Colonic mucosa (tissue), 4 donors: ENCODE measurements at regions not wholly inside any gene's neighbourhood (a gene's known extent, or its start where the extent isn't known, plus 50 kb on each side); places are given as distances from the start of the nearest gene placed in this dataset.
"Not testable (repeated sequence)": the region's sequence is repeated elsewhere in the genome, so short reads cannot be mapped to it uniquely, and the experiment has no call there.

Experiments used
- DNase-seq: peaks from one replicate; pipeline ENCODE4 v3.0.0-alpha.2; 2020
- H3K27ac ChIP-seq: fragments of 200-600 bp; one replicate; pipeline ENCODE4 v1.8.0; 2021
- H3K27me3 ChIP-seq: fragments of 200-600 bp; one replicate; pipeline ENCODE4 v1.8.0; 2021
- H3K36me3 ChIP-seq: fragments of 200-600 bp; one replicate; pipeline ENCODE4 v1.8.0; 2021
- H3K4me1 ChIP-seq: fragments of 200-600 bp; one replicate; pipeline ENCODE4 v1.8.0; 2021; ENCODE audit warnings: mild to moderate bottlenecking
- H3K4me3 ChIP-seq: fragments of 200-600 bp; one replicate; pipeline ENCODE4 v1.8.0; 2021
- H3K9ac ChIP-seq, 2 donors: one replicate each; pipeline ENCODE4 v1.7.0; 2013; ENCODE audit warnings: control low read depth in 2 of 2, low read depth in 2 of 2, low read length in 2 of 2
- H3K9me3 ChIP-seq: fragments of 200-600 bp; one replicate; pipeline ENCODE4 v1.8.0; 2021
- CTCF ChIP-seq: fragments of 200-600 bp; IDR thresholded peaks from one replicate; pipeline ENCODE4 v1.8.0; 2022; ENCODE audit warnings: antibody characterized with exemption, mild to moderate bottlenecking
- intact Hi-C: fragments of 100-400 bp; cut with DNase I; formaldehyde crosslinking; loops from one replicate; pipeline ENCODE4 v1.14.1; 2022
- donor health status: healthy.
- donor health status: DM: no; HTN: no; CAD: no.
- donor health status: DM: no; HTN: no; CAD: no.

- DNase-seq, result no peak
- Histone ChIP-seq H3K36me3 (no peaks in the 10 kb centered on the region), H3K27ac (no peak overlapping the region), H3K4me3 (no peak overlapping the region), H3K4me1 (no peaks in the 10 kb centered on the region), H3K27me3 (no peaks in the 10 kb centered on the region), H3K9me3 (no peaks in the 10 kb centered on the region), H3K9ac (no peak overlapping the region)
- no peak for TF ChIP-seq CTCF
- intact Hi-C loops, result no loop called here
Measured at GRCh38 chr11:47928426-47928825, 51.9 kb upstream of the PTPRJ start.

- Histone ChIP-seq H3K9ac (no peak overlapping the region), H3K4me3 (no peak overlapping the region), H3K27me3 (no peaks in the 10 kb centered on the region), H3K36me3 (no peaks in the 10 kb centered on the region), H3K4me1 (no peaks in the 10 kb centered on the region), H3K9me3 (no peaks in the 10 kb centered on the region), H3K27ac (no peak overlapping the region)
- intact Hi-C loops, result no loop called here
- DNase-seq, result no peak
- TF ChIP-seq CTCF, result no peak
Measured at GRCh38 chr11:47924184-47924691, 56.1 kb upstream of the PTPRJ start.

- Histone ChIP-seq H3K9me3 (no peaks in the 10 kb centered on the region), H3K36me3 (no peaks in the 10 kb centered on the region), H3K27ac (no peak overlapping the region), H3K4me3 (no peak overlapping the region), H3K27me3 (no peaks in the 10 kb centered on the region), H3K4me1 (no peaks in the 10 kb centered on the region), H3K9ac (no peak overlapping the region)
- no peak for DNase-seq
- intact Hi-C loops, result no loop called here
- no peak for TF ChIP-seq CTCF
Measured at GRCh38 chr11:47923667-47924066, 56.7 kb upstream of the PTPRJ start.

- H3K27me3 ChIP-seq, H3K9me3 ChIP-seq, intact Hi-C loops, H3K4me3 ChIP-seq, DNase-seq, H3K4me1 ChIP-seq, H3K9ac ChIP-seq, H3K27ac ChIP-seq, H3K36me3 ChIP-seq: not testable (repeated sequence)
Measured at GRCh38 chr11:47921080-47921555, 59.2 kb upstream of the PTPRJ start.

- Histone ChIP-seq H3K36me3 (no peaks in the 10 kb centered on the region), H3K4me3 (no peak overlapping the region), H3K4me1 (no peaks in the 10 kb centered on the region), H3K9ac (no peak overlapping the region), H3K27me3 (no peaks in the 10 kb centered on the region), H3K9me3 (no peaks in the 10 kb centered on the region), H3K27ac (no peak overlapping the region)
- TF ChIP-seq CTCF, result no peak
- intact Hi-C loops, result no loop called here
- DNase-seq, result no peak
Measured at GRCh38 chr11:47918882-47919495, 61.4 kb upstream of the PTPRJ start.

- H3K9ac ChIP-seq, result peak overlapping the region in 1 of 2 donors; percentile 16
- H3K36me3 ChIP-seq, result no peaks in the 10 kb centered on the region
- no peak for DNase-seq
- H3K9me3 ChIP-seq, result no peaks in the 10 kb centered on the region
- no peak for TF ChIP-seq CTCF
- no peaks in the 10 kb centered on the region for H3K4me1 ChIP-seq
- peak overlapping the region; percentile 25 for H3K27ac ChIP-seq
- H3K27me3 ChIP-seq, result no peaks in the 10 kb centered on the region
- intact Hi-C loops, result no loop called here
- H3K4me3 ChIP-seq, result no peak overlapping the region
Measured at GRCh38 chr11:47918370-47918690, 62.0 kb upstream of the PTPRJ start.
